Glutamatergic neuron (in vitro differentiated cells): ENCODE measurements at regions not wholly inside any gene's neighbourhood (a gene's known extent, or its start where the extent isn't known, plus 50 kb on each side); places are given as distances from the start of the nearest gene placed in this dataset.

Experiments used
- DNase-seq: peaks from one replicate; pipeline ENCODE4 v3.0.0; 2022
- H3K27ac Mint-ChIP-seq: one replicate; pipeline ENCODE4 v1.8.0; 2020; ENCODE audit warnings: mild to moderate bottlenecking, mixed read lengths, inconsistent platforms; ENCODE audit not compliant: unreplicated experiment
- H3K27me3 Mint-ChIP-seq: one replicate; pipeline ENCODE4 v1.8.0; 2020; ENCODE audit warnings: mild to moderate bottlenecking, moderate library complexity, mixed read lengths, inconsistent platforms; ENCODE audit not compliant: unreplicated experiment
- H3K36me3 Mint-ChIP-seq: one replicate; pipeline ENCODE4 v1.8.0; 2020; ENCODE audit warnings: mild to moderate bottlenecking, mixed read lengths, inconsistent platforms; ENCODE audit not compliant: unreplicated experiment
- H3K4me1 Mint-ChIP-seq: one replicate; pipeline ENCODE4 v1.8.0; 2020; ENCODE audit warnings: mild to moderate bottlenecking, low read depth, mixed read lengths, inconsistent platforms; ENCODE audit not compliant: unreplicated experiment
- H3K4me3 Mint-ChIP-seq: one replicate; pipeline ENCODE4 v1.8.0; 2020; ENCODE audit warnings: mild to moderate bottlenecking, mixed read lengths, inconsistent platforms; ENCODE audit not compliant: unreplicated experiment
- H3K9me3 Mint-ChIP-seq: one replicate; pipeline ENCODE4 v1.8.0; 2020; ENCODE audit warnings: mild to moderate bottlenecking, moderate library complexity, mixed read lengths, inconsistent platforms; ENCODE audit not compliant: unreplicated experiment
- TF ChIP-seq, protein P1 (sequence below): fragments of 200-600 bp; sonication (generic); IDR thresholded peaks from one replicate; pipeline ENCODE4 v1.5.0; 2021; ENCODE audit not compliant: partially characterized antibody, unreplicated experiment

DNA sequence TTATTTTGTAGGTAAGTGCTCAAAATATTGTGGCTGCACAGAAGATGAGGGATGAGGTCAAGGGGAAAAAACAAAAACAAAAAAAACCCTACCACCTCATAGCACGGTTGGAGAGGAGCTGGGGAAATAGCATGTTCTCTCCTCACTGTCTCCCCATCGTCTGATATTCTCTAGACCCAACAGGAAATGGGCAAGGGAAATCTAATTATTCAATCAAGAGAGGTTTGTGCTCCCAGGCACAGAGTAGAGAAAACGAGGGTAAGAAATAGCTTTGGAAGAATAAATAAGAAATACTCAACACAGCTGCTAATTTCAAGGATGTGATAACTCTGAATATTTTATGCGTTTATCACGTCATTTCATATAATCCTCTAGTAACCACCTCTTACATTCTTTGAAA lies 619.2 kb upstream of the GNPDA2 start:
- DNase-seq: no peak
- Mint-ChIP-seq H3K4me1 (peaks cover 42% of the 10 kb centered on the region), H3K36me3 (no peaks in the 10 kb centered on the region), H3K27me3 (peaks cover 2% of the 10 kb centered on the region), H3K4me3 (no peak overlapping the region), H3K27ac (peak overlapping the region; percentile 82), H3K9me3 (peaks cover 5% of the 10 kb centered on the region)
- TF ChIP-seq, protein P1, sequence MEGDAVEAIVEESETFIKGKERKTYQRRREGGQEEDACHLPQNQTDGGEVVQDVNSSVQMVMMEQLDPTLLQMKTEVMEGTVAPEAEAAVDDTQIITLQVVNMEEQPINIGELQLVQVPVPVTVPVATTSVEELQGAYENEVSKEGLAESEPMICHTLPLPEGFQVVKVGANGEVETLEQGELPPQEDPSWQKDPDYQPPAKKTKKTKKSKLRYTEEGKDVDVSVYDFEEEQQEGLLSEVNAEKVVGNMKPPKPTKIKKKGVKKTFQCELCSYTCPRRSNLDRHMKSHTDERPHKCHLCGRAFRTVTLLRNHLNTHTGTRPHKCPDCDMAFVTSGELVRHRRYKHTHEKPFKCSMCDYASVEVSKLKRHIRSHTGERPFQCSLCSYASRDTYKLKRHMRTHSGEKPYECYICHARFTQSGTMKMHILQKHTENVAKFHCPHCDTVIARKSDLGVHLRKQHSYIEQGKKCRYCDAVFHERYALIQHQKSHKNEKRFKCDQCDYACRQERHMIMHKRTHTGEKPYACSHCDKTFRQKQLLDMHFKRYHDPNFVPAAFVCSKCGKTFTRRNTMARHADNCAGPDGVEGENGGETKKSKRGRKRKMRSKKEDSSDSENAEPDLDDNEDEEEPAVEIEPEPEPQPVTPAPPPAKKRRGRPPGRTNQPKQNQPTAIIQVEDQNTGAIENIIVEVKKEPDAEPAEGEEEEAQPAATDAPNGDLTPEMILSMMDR: no peak

DNA sequence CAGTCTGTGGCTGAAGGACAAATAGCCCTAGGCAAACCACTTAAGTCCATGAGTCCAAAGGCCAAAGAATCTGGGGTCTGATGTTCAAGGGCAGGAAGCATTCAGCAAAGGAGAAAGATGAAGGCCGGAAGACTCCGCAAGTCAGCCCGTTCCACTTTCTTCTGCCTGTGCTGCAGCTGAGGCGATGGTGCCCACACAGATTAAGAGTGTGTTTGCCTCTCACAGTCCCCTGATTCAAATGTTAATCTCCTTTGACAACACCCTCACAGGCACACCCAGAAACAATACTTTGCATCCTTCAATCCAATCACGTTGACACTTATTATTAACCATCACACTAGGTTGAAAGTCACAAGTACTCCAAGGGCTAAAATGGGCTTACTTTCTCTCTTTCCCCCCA lies 605.4 kb upstream of the GNPDA2 start:
- Mint-ChIP-seq H3K9me3 (no peaks in the 10 kb centered on the region), H3K36me3 (no peaks in the 10 kb centered on the region)

DNA sequence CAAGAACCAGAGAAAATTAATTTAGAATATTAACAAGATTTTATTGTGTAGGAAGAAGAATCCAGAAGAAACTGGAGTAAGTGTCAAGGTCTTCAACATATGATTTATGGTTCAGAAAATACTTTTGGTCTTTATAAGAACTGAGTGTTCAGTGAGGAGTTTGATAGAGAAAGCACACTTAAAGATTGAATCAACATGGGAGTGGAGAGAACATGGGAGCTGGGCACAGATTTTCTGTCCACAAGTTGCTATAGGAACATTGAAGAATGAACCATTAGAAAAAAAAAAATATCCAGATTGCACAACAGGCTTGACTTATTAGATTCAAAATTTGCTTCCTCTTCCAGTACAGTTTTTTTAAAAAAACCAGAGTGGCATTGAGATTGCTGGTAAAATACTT lies 601.2 kb upstream of the GNPDA2 start:
- Mint-ChIP-seq H3K27ac (no peak overlapping the region), H3K27me3 (peaks cover 1% of the 10 kb centered on the region), H3K36me3 (no peaks in the 10 kb centered on the region), H3K4me3 (no peak overlapping the region), H3K9me3 (no peaks in the 10 kb centered on the region), H3K4me1 (peaks cover 4% of the 10 kb centered on the region)
- TF ChIP-seq, protein P1: no peak
- DNase-seq: no peak

More for the DNA sequence above, 605.4 kb upstream of the GNPDA2 start:
- TF ChIP-seq, protein P1: no peak
- Mint-ChIP-seq H3K27me3 (no peaks in the 10 kb centered on the region), H3K4me3 (no peak overlapping the region), H3K27ac (no peak overlapping the region), H3K4me1 (peaks cover 4% of the 10 kb centered on the region)
- DNase-seq: no peak

DNA sequence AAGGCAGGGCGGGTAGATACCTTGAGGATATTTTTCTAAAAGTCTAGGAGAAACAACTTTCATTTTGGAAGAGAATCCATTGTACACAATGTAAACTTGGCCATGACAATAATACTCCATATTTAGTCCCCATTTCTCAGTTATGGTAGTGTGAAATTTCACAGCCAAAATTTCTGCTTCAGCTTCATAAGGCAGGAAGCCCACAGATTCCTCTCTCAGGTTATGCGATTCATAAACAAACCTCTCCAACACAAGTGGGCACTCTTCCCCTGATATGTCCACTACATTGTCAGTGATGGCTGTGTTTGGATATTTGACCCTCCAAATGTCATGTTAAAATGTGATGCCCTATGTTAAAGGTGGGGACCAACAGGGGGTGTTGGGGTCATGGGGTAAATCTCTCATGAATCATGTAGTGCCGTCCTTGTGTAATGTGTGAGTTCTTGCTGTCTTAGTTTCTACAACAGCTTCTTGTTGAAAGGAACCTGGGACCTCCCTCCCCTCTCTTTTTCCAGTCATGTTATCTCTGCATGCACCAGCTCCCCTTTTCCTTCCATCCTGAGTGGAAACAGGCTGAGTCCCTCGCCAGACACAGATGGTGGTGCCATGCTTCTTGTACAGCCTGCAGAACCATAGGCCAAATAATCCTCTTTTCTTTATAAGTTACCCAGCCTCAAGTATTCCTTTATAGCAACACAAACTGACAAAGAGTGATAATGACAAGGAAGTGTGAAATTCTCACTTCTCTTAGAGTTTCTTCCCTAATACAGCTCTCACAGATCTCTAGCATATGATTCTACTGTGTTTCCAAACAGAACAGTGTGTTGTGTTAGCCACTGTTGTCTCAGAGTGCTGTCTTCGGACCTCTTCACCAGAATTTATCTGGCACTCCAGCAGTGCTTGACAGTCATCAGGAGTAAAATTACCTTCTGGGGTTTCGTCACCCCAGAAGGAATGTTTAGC lies 598.4 kb upstream of the GNPDA2 start:
- Mint-ChIP-seq H3K4me3 (no peak overlapping the region), H3K27ac (no peak overlapping the region), H3K36me3 (no peaks in the 10 kb centered on the region), H3K9me3 (no peaks in the 10 kb centered on the region), H3K4me1 (no peaks in the 10 kb centered on the region), H3K27me3 (peaks cover 1% of the 10 kb centered on the region)
- no peak for DNase-seq
- TF ChIP-seq, protein P1: no peak

DNA sequence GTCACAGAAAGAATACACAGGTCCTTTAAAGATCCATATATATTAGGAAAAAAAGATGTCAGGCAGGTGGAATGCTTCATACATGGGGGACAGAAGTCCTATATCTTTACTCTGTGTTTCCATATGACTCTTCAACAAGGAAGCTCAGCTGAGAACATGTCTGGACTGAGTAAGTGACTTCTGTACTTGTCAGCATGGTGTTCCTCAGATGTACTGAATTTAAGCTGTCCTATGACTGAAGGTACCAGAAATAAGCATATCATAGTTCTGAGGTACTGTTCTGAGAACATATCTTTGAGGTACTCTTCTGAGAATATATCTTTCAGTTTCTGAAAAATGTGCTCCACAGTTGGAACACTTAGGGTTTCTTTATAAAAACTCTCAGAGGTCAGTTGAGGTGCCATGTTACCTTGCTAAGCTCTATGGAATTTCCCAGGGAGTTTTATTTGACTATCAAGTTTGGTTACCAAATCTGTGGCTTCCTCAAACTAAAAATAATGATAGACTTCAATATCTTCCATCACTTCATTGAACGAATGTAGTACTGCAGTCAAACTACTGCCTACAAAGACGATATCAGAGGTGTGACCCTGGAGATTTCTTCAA lies 597.2 kb upstream of the GNPDA2 start:
- Mint-ChIP-seq H3K9me3 (no peaks in the 10 kb centered on the region), H3K27ac (no peak overlapping the region), H3K36me3 (no peaks in the 10 kb centered on the region), H3K27me3 (peaks cover 1% of the 10 kb centered on the region), H3K4me1 (no peaks in the 10 kb centered on the region), H3K4me3 (no peak overlapping the region)
- no peak for DNase-seq
- TF ChIP-seq, protein P1: no peak
